ENCODE measurements at regions not wholly inside any gene's neighbourhood (a gene's known extent, or its start where the extent isn't known, plus 50 kb on each side); places are given as distances from the start of the nearest gene placed in this dataset.

DNA sequence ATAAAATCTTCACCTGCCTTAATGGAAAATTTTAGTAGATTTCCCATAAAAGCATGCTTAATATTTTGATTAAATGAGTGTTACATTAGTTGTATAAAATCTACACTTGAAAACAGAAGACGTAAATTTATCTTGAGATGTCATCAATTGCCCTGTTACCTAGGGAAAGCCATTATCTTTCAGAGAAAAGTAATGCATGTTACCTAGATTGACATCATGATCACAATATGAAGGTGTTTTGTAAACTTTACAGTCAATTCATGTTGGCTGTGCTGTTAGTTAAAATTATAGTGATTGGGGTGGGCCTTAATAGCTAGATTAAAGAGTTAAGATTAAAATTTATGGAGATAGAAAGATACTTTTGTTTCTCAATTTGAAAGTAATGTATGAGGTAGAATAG, 293.2 kb upstream of the PCDH18 start:
- no peaks in the 10 kb centered on the region for H3K9me2 ChIP-seq (ENCODE audit: insufficient read depth, low read length)
- no TSS peak for BruUV-seq (replicated peaks)
- no peaks in the 10 kb centered on the region for H3K79me2 ChIP-seq (ENCODE audit: insufficient read depth, low read depth, low read length)
- H3K9me3 ChIP-seq (ENCODE audit: low read length): no peaks in the 10 kb centered on the region
- no peak overlapping the region for H3K27ac ChIP-seq (ENCODE audit: low read depth, low read length, poor library complexity, severe bottlenecking)
- TF ChIP-seq, protein P1, sequence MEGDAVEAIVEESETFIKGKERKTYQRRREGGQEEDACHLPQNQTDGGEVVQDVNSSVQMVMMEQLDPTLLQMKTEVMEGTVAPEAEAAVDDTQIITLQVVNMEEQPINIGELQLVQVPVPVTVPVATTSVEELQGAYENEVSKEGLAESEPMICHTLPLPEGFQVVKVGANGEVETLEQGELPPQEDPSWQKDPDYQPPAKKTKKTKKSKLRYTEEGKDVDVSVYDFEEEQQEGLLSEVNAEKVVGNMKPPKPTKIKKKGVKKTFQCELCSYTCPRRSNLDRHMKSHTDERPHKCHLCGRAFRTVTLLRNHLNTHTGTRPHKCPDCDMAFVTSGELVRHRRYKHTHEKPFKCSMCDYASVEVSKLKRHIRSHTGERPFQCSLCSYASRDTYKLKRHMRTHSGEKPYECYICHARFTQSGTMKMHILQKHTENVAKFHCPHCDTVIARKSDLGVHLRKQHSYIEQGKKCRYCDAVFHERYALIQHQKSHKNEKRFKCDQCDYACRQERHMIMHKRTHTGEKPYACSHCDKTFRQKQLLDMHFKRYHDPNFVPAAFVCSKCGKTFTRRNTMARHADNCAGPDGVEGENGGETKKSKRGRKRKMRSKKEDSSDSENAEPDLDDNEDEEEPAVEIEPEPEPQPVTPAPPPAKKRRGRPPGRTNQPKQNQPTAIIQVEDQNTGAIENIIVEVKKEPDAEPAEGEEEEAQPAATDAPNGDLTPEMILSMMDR (conservative IDR thresholded peaks at IDR 0.05; ENCODE audit: low read length): no peak
- TF ChIP-seq EZH2phosphoT487 (IDR thresholded peaks at IDR 0.05; ENCODE audit: borderline replicate concordance, low read depth, low read length): no peak
- no peak overlapping the region for H2AFZ ChIP-seq (ENCODE audit: low read length)
- H3K4me2 ChIP-seq (ENCODE audit: low read length): no peak overlapping the region
- H3K4me3 ChIP-seq (ENCODE audit: low read depth, low read length, poor library complexity, severe bottlenecking): no peak overlapping the region
- ChIA-PET CTCF (ENCODE audit: unreplicated experiment) (no interaction called here), POLR2A (interaction anchor here (0.5 kb wide), 1 partner anchor 1217 kb away, joined by 6 read pairs; no protein-coding TSS in a partner anchor)
- DNase-seq (ENCODE audit: low spot score): no peak
- intact Hi-C loops (cut with micrococcal nuclease; ENCODE audit: unreplicated experiment): loop anchor here (10.0 kb wide), 1 partner anchor 1049 kb away; no protein-coding TSS in a partner anchor
- H3K4me1 ChIP-seq (ENCODE audit: insufficient read depth, low read length, poor library complexity, severe bottlenecking): no peaks in the 10 kb centered on the region
- no peaks in the 10 kb centered on the region for H4K20me1 ChIP-seq (ENCODE audit: insufficient read depth, low read length)
- H3K36me3 ChIP-seq (ENCODE audit: insufficient read depth, low read length): no peaks in the 10 kb centered on the region

DNA sequence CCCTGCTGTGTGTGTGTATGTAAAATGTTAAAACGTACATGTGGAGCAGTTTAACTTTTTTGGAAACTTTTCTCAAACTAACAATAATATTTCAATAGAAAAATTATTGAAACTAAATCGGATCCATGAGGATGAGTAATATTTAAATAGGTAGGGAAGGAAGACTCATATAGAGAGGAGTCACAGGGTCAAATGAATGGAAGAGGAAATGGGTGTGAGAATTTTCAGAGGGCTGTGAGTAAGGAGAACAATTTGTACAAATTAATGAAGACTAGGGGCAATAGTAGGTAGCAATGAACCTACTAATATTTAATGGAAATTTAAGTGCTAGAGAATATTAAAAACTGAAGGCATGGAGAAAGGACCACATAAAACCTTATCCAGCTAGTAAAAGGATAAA, 290.7 kb upstream of the PCDH18 start:
- Histone ChIP-seq H4K20me1 (ENCODE audit: insufficient read depth, low read length) (no peaks in the 10 kb centered on the region), H2AFZ (ENCODE audit: low read length) (no peak overlapping the region), H3K79me2 (ENCODE audit: insufficient read depth, low read depth, low read length) (no peaks in the 10 kb centered on the region), H3K9me3 (ENCODE audit: low read length) (no peaks in the 10 kb centered on the region), H3K4me1 (ENCODE audit: insufficient read depth, low read length, poor library complexity, severe bottlenecking) (no peaks in the 10 kb centered on the region), H3K27ac (ENCODE audit: low read depth, low read length, poor library complexity, severe bottlenecking) (no peak overlapping the region), H3K36me3 (ENCODE audit: insufficient read depth, low read length) (no peaks in the 10 kb centered on the region), H3K4me2 (ENCODE audit: low read length) (no peak overlapping the region), H3K4me3 (ENCODE audit: low read depth, low read length, poor library complexity, severe bottlenecking) (no peak overlapping the region), H3K9me2 (ENCODE audit: insufficient read depth, low read length) (no peaks in the 10 kb centered on the region)
- intact Hi-C loops (cut with micrococcal nuclease; ENCODE audit: unreplicated experiment): loop anchor here (5.0 to 10.0 kb wide), 4 partner anchors 214 to 1052 kb away; no protein-coding TSS in a partner anchor
- no TSS peak for BruUV-seq (replicated peaks)
- no peak for DNase-seq (ENCODE audit: low spot score)
- POLR2A ChIA-PET: no interaction called here
- CTCF ChIA-PET (ENCODE audit: unreplicated experiment): no interaction called here
- TF ChIP-seq, protein P1 (conservative IDR thresholded peaks at IDR 0.05; ENCODE audit: low read length): no peak
- no peak for TF ChIP-seq EZH2phosphoT487 (IDR thresholded peaks at IDR 0.05; ENCODE audit: borderline replicate concordance, low read depth, low read length)

DNA sequence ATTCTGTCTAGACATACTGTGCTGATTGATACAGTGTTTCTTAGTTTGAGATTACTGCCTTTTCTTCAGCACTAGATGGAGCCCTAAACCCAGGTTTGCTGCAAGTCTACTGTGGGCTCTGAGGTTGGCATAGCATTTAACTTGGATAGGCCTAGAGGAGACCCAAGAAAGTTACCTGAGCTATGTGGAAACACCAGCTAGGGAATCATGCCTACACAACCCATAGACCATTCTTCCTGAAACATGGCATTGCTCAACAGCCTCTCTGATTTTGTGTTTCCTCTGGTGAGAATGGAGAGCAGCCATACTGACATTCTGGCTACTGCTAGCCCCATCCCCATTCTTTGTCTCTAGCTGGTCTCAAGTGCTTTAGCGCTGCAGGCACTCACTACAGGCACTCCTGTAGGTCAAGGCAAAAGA, 287.7 kb upstream of the PCDH18 start:
- H3K36me3 ChIP-seq (ENCODE audit: insufficient read depth, low read length): no peaks in the 10 kb centered on the region
- CTCF ChIA-PET (ENCODE audit: unreplicated experiment): no interaction called here
- POLR2A ChIA-PET: interaction anchor here (0.6 to 0.9 kb wide), 2 partner anchors 108 to 820 kb away, joined by 3 to 4 read pairs; no protein-coding TSS in a partner anchor
- H3K4me2 ChIP-seq (ENCODE audit: low read length): no peak overlapping the region
- no peaks in the 10 kb centered on the region for H3K79me2 ChIP-seq (ENCODE audit: insufficient read depth, low read depth, low read length)
- no TSS peak for BruUV-seq (replicated peaks)
- H3K4me3 ChIP-seq (ENCODE audit: low read depth, low read length, poor library complexity, severe bottlenecking): no peak overlapping the region
- H4K20me1 ChIP-seq (ENCODE audit: insufficient read depth, low read length): no peaks in the 10 kb centered on the region
- peak; percentile 54 for DNase-seq (ENCODE audit: low spot score)
- no peak overlapping the region for H2AFZ ChIP-seq (ENCODE audit: low read length)
- H3K4me1 ChIP-seq (ENCODE audit: insufficient read depth, low read length, poor library complexity, severe bottlenecking): no peaks in the 10 kb centered on the region
- no peaks in the 10 kb centered on the region for H3K9me2 ChIP-seq (ENCODE audit: insufficient read depth, low read length)
- H3K27ac ChIP-seq (ENCODE audit: low read depth, low read length, poor library complexity, severe bottlenecking): no peak overlapping the region
- no peaks in the 10 kb centered on the region for H3K9me3 ChIP-seq (ENCODE audit: low read length)
- no peak for TF ChIP-seq EZH2phosphoT487 (IDR thresholded peaks at IDR 0.05; ENCODE audit: borderline replicate concordance, low read depth, low read length)
- TF ChIP-seq, protein P1 (conservative IDR thresholded peaks at IDR 0.05; ENCODE audit: low read length): peak; percentile 90
- intact Hi-C loops (cut with micrococcal nuclease; ENCODE audit: unreplicated experiment): loop anchor here (1.0 to 10.0 kb wide), 6 partner anchors 217 to 1055 kb away; no protein-coding TSS in a partner anchor
